AG04449 (cell line): ENCODE measurements at regions not wholly inside any gene's neighbourhood (a gene's known extent, or its start where the extent isn't known, plus 50 kb on each side); places are given as distances from the start of the nearest gene placed in this dataset.

Experiments
- CTCF ChIA-PET: fragments of 350-600 bp; formaldehyde crosslinking; extraction: SDS; loops from one replicate; lab custom pipeline; 2021; ENCODE audit warnings: antibody characterized with exemption; lab: Yijun Ruan, JAX
- POLR2A ChIA-PET: fragments of 400-600, 350-600 bp; formaldehyde crosslinking; extraction: SDS; loops from one replicate; lab custom pipeline; 2020; ENCODE audit warnings: antibody characterized with exemption, inconsistent platforms; lab: Yijun Ruan, JAX
- DNase-seq: peaks from one replicate; pipeline ENCODE4 v3.0.0-alpha.2; 2010; ENCODE audit warnings: low read depth, low spot score
- H3K4me3 ChIP-seq: 2 replicates; pipeline ENCODE4 v1.5.1; 2011; ENCODE audit warnings: low read depth, mild to moderate bottlenecking, control low read depth, low read length
- TF ChIP-seq, protein P1 (sequence below): IDR thresholded peaks from one replicate; pipeline ENCODE4 v1.5.1; 2011; ENCODE audit warnings: mild to moderate bottlenecking, moderate library complexity, low read length, control low read depth, inconsistent platforms; ENCODE audit not compliant: insufficient read depth; ENCODE audit errors: missing control alignments

- POLR2A ChIA-PET: no interaction called here
- DNase-seq: no peak
- H3K4me3 ChIP-seq: no peak overlapping the region
- CTCF ChIA-PET: no interaction called here
- TF ChIP-seq, protein P1, sequence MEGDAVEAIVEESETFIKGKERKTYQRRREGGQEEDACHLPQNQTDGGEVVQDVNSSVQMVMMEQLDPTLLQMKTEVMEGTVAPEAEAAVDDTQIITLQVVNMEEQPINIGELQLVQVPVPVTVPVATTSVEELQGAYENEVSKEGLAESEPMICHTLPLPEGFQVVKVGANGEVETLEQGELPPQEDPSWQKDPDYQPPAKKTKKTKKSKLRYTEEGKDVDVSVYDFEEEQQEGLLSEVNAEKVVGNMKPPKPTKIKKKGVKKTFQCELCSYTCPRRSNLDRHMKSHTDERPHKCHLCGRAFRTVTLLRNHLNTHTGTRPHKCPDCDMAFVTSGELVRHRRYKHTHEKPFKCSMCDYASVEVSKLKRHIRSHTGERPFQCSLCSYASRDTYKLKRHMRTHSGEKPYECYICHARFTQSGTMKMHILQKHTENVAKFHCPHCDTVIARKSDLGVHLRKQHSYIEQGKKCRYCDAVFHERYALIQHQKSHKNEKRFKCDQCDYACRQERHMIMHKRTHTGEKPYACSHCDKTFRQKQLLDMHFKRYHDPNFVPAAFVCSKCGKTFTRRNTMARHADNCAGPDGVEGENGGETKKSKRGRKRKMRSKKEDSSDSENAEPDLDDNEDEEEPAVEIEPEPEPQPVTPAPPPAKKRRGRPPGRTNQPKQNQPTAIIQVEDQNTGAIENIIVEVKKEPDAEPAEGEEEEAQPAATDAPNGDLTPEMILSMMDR: no peak
Observed at GRCh38 chr10:121157998-121158397, 306.8 kb downstream of the WDR11 start.

DNA sequence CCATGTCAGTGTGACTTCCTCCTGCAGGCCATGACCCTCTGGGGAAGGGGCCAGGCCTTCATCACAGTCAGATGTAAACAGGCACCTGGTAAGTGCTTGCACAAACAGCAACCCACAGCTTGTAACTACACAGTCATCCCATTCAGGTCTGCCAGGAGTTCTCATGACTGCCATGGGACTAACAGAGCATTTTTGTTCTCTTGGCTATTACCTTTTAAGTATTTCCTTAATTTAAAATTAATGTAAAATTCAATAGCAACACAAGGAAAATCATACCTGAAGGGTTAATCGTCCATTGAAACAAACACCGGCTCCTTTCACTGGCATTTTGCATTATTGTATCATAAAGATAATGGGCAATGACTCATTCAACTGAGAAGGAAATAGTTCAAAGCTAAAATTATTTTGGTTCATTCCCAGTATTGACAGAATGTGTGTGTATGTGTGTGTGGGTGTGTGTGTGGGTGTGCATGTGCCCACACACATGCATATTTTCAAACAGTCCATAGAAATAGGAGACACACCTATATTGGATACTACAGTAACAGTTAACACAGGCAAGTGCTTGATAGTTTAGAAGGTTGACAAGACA lies 307.9 kb downstream of the WDR11 start:
- CTCF ChIA-PET: no interaction called here
- TF ChIP-seq, protein P1: no peak
- DNase-seq: no peak
- H3K4me3 ChIP-seq: no peak overlapping the region
- POLR2A ChIA-PET: no interaction called here

- ChIA-PET POLR2A (no interaction called here), CTCF (no interaction called here)
- H3K4me3 ChIP-seq: no peak overlapping the region
- DNase-seq: no peak
- TF ChIP-seq, protein P1: no peak
Observed at GRCh38 chr10:121159670-121160069, 308.5 kb downstream of the WDR11 start.

DNA sequence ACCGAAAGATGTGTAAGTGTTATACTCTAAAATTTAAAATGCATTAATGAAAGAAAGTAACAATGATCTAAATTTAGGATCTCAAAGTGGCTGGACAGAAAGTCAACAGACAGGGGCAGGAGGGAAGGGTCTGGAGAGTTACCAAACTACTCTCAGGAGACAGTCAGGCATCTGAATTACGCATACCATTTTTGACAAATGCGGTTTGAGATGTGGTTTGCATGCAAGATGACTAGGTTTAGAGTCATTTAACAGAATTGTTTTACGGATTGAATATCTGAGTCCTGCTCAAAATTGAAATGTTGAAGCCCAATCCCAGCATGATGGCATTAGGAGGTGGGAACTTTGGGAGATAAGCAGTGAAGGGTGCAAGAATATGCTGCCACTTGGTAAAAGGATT lies 314.1 kb downstream of the WDR11 start:
- ChIA-PET CTCF (no interaction called here), POLR2A (no interaction called here)
- TF ChIP-seq, protein P1: no peak
- H3K4me3 ChIP-seq: no peak overlapping the region
- DNase-seq: no peak

- no peak for DNase-seq
- CTCF ChIA-PET: no interaction called here
- H3K4me3 ChIP-seq: no peak overlapping the region
- TF ChIP-seq, protein P1: no peak
- POLR2A ChIA-PET: no interaction called here
Observed at GRCh38 chr10:121167534-121168243, 316.5 kb downstream of the WDR11 start.

- ChIA-PET CTCF (no interaction called here), POLR2A (no interaction called here)
- TF ChIP-seq, protein P1: no peak
Observed at GRCh38 chr10:121168545-121169216, 317.5 kb downstream of the WDR11 start.

More at GRCh38 chr10:121168545-121169216, 317.5 kb downstream of the WDR11 start:
- no peak overlapping the region for H3K4me3 ChIP-seq
- no peak for DNase-seq
